ENCODE measurements at regions not wholly inside any gene's neighbourhood (a gene's known extent, or its start where the extent isn't known, plus 50 kb on each side); places are given as distances from the start of the nearest gene placed in this dataset.

DNA sequence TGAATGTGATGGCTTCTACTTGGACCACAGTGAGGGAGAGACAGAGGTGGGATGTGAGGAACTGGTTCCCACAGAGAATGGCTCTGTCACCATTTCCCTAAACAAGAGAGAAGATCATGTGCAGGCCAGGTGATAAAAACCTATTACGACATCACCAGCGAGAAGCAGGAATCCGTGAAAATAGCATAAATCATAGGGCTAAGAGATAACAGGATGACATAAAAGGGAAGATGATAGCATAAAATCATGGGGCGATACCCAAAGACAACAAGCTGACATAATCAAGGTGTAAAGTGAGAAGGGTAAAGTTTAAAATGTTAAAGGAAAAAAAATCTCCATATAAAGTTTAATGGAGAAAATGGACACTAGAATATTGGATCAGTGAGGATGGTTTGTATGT is 205.5 kb upstream of the SLIT2 start:
- no peak for TF ChIP-seq MAX (IDR thresholded peaks at IDR 0.05; ENCODE audit: low read depth, low read length)
- TF ChIP-seq, protein P1, sequence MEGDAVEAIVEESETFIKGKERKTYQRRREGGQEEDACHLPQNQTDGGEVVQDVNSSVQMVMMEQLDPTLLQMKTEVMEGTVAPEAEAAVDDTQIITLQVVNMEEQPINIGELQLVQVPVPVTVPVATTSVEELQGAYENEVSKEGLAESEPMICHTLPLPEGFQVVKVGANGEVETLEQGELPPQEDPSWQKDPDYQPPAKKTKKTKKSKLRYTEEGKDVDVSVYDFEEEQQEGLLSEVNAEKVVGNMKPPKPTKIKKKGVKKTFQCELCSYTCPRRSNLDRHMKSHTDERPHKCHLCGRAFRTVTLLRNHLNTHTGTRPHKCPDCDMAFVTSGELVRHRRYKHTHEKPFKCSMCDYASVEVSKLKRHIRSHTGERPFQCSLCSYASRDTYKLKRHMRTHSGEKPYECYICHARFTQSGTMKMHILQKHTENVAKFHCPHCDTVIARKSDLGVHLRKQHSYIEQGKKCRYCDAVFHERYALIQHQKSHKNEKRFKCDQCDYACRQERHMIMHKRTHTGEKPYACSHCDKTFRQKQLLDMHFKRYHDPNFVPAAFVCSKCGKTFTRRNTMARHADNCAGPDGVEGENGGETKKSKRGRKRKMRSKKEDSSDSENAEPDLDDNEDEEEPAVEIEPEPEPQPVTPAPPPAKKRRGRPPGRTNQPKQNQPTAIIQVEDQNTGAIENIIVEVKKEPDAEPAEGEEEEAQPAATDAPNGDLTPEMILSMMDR (IDR thresholded peaks at IDR 0.05 in 2 of 3, conservative IDR thresholded peaks at IDR 0.05 in 1 of 3; ENCODE audit: control insufficient read depth in 2 of 3, extremely low read depth in 1 of 3, insufficient read depth in 1 of 3, low read depth in 3 of 3, low read length in 3 of 3): no peak
- no peak for TF ChIP-seq RAD21 (IDR thresholded peaks at IDR 0.05; ENCODE audit: insufficient read depth, low read depth, low read length)
- TF ChIP-seq POLR2AphosphoS5 (IDR thresholded peaks at IDR 0.05; ENCODE audit: low read length): no peak
- TF ChIP-seq KDM1A (IDR thresholded peaks at IDR 0.05; ENCODE audit: borderline replicate concordance): no peak
- TF ChIP-seq EZH2 (IDR thresholded peaks at IDR 0.05; ENCODE audit: borderline replicate concordance, control insufficient read depth, low read depth, low read length): no peak
- TF ChIP-seq MEF2A (IDR thresholded peaks at IDR 0.05; ENCODE audit: insufficient read depth, low read depth, low read length): no peak
- TF ChIP-seq SMC3 (IDR thresholded peaks at IDR 0.05; ENCODE audit: borderline replicate concordance, low read length): no peak
- TF ChIP-seq ZNF217 (IDR thresholded peaks at IDR 0.05): no peak
- TF ChIP-seq HSF1 (IDR thresholded peaks at IDR 0.05; ENCODE audit: low read depth, low read length): no peak
- TF ChIP-seq CBX3 (IDR thresholded peaks at IDR 0.05; ENCODE audit: borderline replicate concordance, low read depth): no peak
- TF ChIP-seq KLF5 (IDR thresholded peaks at IDR 0.05; ENCODE audit: partially characterized antibody): no peak

Measured in GM12878 (cell line).